ENCODE measurements at regions not wholly inside any gene's neighbourhood (a gene's known extent, or its start where the extent isn't known, plus 50 kb on each side); places are given as distances from the start of the nearest gene placed in this dataset.
A peak's percentile ranks its signal among the peaks of the same experiment; 100 is the strongest.

DNA sequence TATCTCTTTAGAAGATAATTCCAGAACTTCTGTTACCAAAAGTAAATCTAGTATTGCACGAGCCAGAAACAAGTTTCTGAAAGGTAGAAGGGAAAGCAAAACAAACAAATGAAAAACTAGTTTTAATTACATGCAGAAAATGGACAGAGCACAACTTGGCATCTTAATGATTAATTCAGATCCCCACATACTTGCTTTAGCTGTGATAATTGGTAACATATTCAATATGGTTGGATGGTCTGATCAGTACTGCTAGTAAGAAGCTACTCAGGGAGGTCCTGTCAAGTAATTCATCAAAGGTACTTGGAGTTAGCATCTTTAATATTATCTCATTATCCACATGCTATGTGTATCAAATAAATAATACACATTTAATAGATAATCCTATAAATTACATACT, 204.3 kb downstream of the TRAM1L1 start:
- intact Hi-C loops (cut with DNase I) = no loop called here
- Histone ChIP-seq H3K27ac (ENCODE audit: low read depth in 2 of 2, low read length in 2 of 2) (no peak overlapping the region), H3K4me1 (ENCODE audit: control insufficient read depth in 2 of 3, insufficient read depth in 2 of 3, low read depth in 1 of 3, low read length in 3 of 3) (no peaks in the 10 kb centered on the region), H3K9me3 (ENCODE audit: control insufficient read depth in 2 of 3, insufficient read depth in 1 of 3, low read length in 3 of 3) (no peaks in the 10 kb centered on the region), H3K36me3 (ENCODE audit: control insufficient read depth in 2 of 3, insufficient read depth in 3 of 3, low read length in 3 of 3) (no peaks in the 10 kb centered on the region), H3K27me3 (ENCODE audit: control insufficient read depth, insufficient read depth, low read length) (no peaks in the 10 kb centered on the region), H3K4me3 (ENCODE audit: low read length in 3 of 3) (peak overlapping the region in 1 of 3 donors; percentile 3), H3K9ac (ENCODE audit: low read length in 3 of 3) (no peak overlapping the region)
- TF ChIP-seq, protein P1, sequence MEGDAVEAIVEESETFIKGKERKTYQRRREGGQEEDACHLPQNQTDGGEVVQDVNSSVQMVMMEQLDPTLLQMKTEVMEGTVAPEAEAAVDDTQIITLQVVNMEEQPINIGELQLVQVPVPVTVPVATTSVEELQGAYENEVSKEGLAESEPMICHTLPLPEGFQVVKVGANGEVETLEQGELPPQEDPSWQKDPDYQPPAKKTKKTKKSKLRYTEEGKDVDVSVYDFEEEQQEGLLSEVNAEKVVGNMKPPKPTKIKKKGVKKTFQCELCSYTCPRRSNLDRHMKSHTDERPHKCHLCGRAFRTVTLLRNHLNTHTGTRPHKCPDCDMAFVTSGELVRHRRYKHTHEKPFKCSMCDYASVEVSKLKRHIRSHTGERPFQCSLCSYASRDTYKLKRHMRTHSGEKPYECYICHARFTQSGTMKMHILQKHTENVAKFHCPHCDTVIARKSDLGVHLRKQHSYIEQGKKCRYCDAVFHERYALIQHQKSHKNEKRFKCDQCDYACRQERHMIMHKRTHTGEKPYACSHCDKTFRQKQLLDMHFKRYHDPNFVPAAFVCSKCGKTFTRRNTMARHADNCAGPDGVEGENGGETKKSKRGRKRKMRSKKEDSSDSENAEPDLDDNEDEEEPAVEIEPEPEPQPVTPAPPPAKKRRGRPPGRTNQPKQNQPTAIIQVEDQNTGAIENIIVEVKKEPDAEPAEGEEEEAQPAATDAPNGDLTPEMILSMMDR (IDR thresholded peaks at IDR 0.05; ENCODE audit: borderline replicate concordance, extremely low read depth, insufficient read depth) = no peak
- DNase-seq (peak in 2 of 5 donors; percentile 3 to 21), FAIRE-seq (peak; percentile 11)

DNA sequence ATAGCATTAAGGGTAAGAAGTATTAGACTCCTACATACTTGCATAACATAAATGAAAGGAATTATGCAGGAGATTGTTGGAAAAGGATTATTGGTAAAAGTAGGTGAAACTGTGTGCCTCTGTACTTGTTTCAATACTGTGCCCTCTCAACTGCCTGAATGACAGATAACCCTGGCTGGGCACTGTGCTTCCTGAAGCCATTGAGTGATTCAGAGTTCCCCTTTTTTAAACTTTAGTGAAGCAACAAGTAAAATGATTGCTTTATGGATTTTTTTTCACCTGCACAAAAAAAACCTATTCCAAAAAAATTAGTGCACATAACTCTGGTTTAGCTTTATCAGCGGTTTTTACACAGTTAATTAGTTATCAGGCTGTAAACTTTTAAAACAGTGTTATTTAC, 204.8 kb downstream of the TRAM1L1 start:
- Histone ChIP-seq H3K9ac (ENCODE audit: low read length in 3 of 3) (no peak overlapping the region), H3K4me1 (ENCODE audit: control insufficient read depth in 2 of 3, insufficient read depth in 2 of 3, low read depth in 1 of 3, low read length in 3 of 3) (no peaks in the 10 kb centered on the region), H3K27ac (ENCODE audit: low read depth in 2 of 2, low read length in 2 of 2) (no peak overlapping the region), H3K36me3 (ENCODE audit: control insufficient read depth in 2 of 3, insufficient read depth in 3 of 3, low read length in 3 of 3) (no peaks in the 10 kb centered on the region), H3K4me3 (ENCODE audit: low read length in 3 of 3) (peak overlapping the region in 1 of 3 donors; percentile 3), H3K27me3 (ENCODE audit: control insufficient read depth, insufficient read depth, low read length) (no peaks in the 10 kb centered on the region), H3K9me3 (ENCODE audit: control insufficient read depth in 2 of 3, insufficient read depth in 1 of 3, low read length in 3 of 3) (no peaks in the 10 kb centered on the region)
- no peak for FAIRE-seq
- DNase-seq = peak in 1 of 5 donors; percentile 8
- TF ChIP-seq, protein P1 (IDR thresholded peaks at IDR 0.05; ENCODE audit: borderline replicate concordance, extremely low read depth, insufficient read depth) = no peak
- intact Hi-C loops (cut with DNase I) = no loop called here

DNA sequence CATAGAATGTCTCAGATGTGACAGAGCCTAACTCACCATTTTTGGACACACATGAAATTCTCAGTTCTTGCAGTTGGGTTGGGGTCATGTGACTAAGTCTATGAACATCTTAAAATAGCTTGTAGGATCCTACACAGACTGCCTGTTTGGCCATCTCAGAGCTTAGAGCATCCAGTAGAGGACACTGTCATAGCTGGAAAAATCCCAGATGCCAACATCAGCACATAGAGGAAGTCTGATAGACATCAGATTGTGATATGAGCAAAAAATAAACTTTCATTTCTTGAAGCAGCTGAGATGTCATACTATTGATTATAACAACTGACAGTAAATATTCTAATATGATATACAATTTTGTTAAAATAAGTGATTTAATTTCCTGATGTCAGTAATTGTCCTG, 207.1 kb downstream of the TRAM1L1 start:
- Histone ChIP-seq H3K4me3 (ENCODE audit: low read length in 3 of 3) (no peak overlapping the region), H3K27me3 (ENCODE audit: control insufficient read depth, insufficient read depth, low read length) (no peaks in the 10 kb centered on the region), H3K4me1 (ENCODE audit: control insufficient read depth in 2 of 3, insufficient read depth in 2 of 3, low read depth in 1 of 3, low read length in 3 of 3) (no peaks in the 10 kb centered on the region), H3K9me3 (ENCODE audit: control insufficient read depth in 2 of 3, insufficient read depth in 1 of 3, low read length in 3 of 3) (no peaks in the 10 kb centered on the region), H3K27ac (ENCODE audit: low read depth in 2 of 2, low read length in 2 of 2) (no peak overlapping the region), H3K36me3 (ENCODE audit: control insufficient read depth in 2 of 3, insufficient read depth in 3 of 3, low read length in 3 of 3) (no peaks in the 10 kb centered on the region), H3K9ac (ENCODE audit: low read length in 3 of 3) (no peak overlapping the region)
- DNase-seq (no peak), FAIRE-seq (no peak)
- intact Hi-C loops (cut with DNase I) = no loop called here
- TF ChIP-seq, protein P1 (IDR thresholded peaks at IDR 0.05; ENCODE audit: borderline replicate concordance, extremely low read depth, insufficient read depth) = no peak

DNA sequence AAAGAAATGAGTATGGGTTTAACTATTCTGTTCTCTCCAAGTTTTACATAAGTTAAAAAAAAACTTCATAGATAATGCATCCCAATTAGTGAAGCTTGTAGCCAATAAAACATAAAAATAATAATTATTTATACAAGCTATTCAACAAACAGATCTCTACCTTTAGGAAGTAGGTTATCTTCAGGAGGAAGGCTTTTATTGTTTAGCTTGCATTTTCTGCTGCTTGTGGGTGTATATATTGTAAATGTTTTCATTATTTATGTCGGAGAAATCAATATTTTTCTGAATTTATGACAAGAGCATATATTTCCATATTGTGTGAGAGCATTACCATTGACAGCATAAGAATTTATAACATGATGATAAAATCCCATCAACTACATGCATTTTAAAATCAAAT, 208.3 kb downstream of the TRAM1L1 start:
- DNase-seq (no peak), FAIRE-seq (no peak)
- Histone ChIP-seq H3K4me3 (ENCODE audit: low read length in 3 of 3) (no peak overlapping the region), H3K27me3 (ENCODE audit: control insufficient read depth, insufficient read depth, low read length) (no peaks in the 10 kb centered on the region), H3K36me3 (ENCODE audit: control insufficient read depth in 2 of 3, insufficient read depth in 3 of 3, low read length in 3 of 3) (no peaks in the 10 kb centered on the region), H3K27ac (ENCODE audit: low read depth in 2 of 2, low read length in 2 of 2) (no peak overlapping the region), H3K9me3 (ENCODE audit: control insufficient read depth in 2 of 3, insufficient read depth in 1 of 3, low read length in 3 of 3) (no peaks in the 10 kb centered on the region), H3K4me1 (ENCODE audit: control insufficient read depth in 2 of 3, insufficient read depth in 2 of 3, low read depth in 1 of 3, low read length in 3 of 3) (no peaks in the 10 kb centered on the region), H3K9ac (ENCODE audit: low read length in 3 of 3) (no peak overlapping the region)
- intact Hi-C loops (cut with DNase I) = no loop called here
- TF ChIP-seq, protein P1 (IDR thresholded peaks at IDR 0.05; ENCODE audit: borderline replicate concordance, extremely low read depth, insufficient read depth) = no peak

All from kidney (tissue), 13 donors.